Astrocyte (in vitro differentiated cells and primary cell): ENCODE measurements at regions not wholly inside any gene's neighbourhood (a gene's known extent, or its start where the extent isn't known, plus 50 kb on each side); places are given as distances from the start of the nearest gene placed in this dataset.

Source experiments
- DNase-seq: peaks from one replicate; pipeline ENCODE4 v3.0.0-alpha.2; 2010; ENCODE audit warnings: low read depth
- FAIRE-seq: peaks from 2 replicates; lab custom pipeline; 2011; peaks lifted over from hg19 to GRCh38; lab: Jason Lieb, UNC
- H2AFZ ChIP-seq: 2 replicates; pipeline ENCODE4 v1.6.0; 2012; ENCODE audit warnings: low read depth, low read length, inconsistent platforms
- H3K27ac ChIP-seq: 2 replicates; pipeline ENCODE4 v1.5.1; 2011; ENCODE audit warnings: low read depth, low read length, inconsistent platforms
- H3K27me3 ChIP-seq: 2 replicates; pipeline ENCODE4 v1.6.0; 2011; ENCODE audit warnings: low read length, inconsistent platforms; ENCODE audit not compliant: insufficient read depth
- H3K36me3 ChIP-seq: 2 replicates; pipeline ENCODE4 v1.5.1; 2011; ENCODE audit warnings: low read length, inconsistent platforms; ENCODE audit not compliant: insufficient read depth
- H3K4me1 ChIP-seq: 2 replicates; pipeline ENCODE4 v1.5.1; 2011; ENCODE audit warnings: low read length, inconsistent platforms; ENCODE audit not compliant: insufficient read depth
- H3K4me2 ChIP-seq: 2 replicates; pipeline ENCODE4 v1.6.0; 2012; ENCODE audit warnings: low read length, inconsistent platforms
- H3K4me3 ChIP-seq: 2 replicates; pipeline ENCODE4 v1.5.1; 2011; ENCODE audit warnings: low read depth, mild to moderate bottlenecking, low read length, inconsistent platforms; ENCODE audit not compliant: insufficient read depth
- H3K79me2 ChIP-seq: 2 replicates; pipeline ENCODE4 v1.6.0; 2012; ENCODE audit warnings: mild to moderate bottlenecking, low read length, inconsistent platforms; ENCODE audit not compliant: insufficient read depth
- H3K9ac ChIP-seq: 2 replicates; pipeline ENCODE4 v1.6.0; 2012; ENCODE audit warnings: mild to moderate bottlenecking, low read length, inconsistent platforms
- H3K9me3 ChIP-seq: 2 replicates; pipeline ENCODE4 v1.5.1; 2012; ENCODE audit warnings: low read depth, mild to moderate bottlenecking, low read length, inconsistent platforms; ENCODE audit not compliant: insufficient read depth
- H4K20me1 ChIP-seq: 2 replicates; pipeline ENCODE4 v1.6.0; 2012; ENCODE audit warnings: low read length, inconsistent platforms; ENCODE audit not compliant: insufficient read depth
- H3K27ac Mint-ChIP-seq: one replicate; pipeline ENCODE4 v1.8.0; 2021; ENCODE audit warnings: mild to moderate bottlenecking, mixed read lengths; ENCODE audit not compliant: unreplicated experiment
- H3K27me3 Mint-ChIP-seq: one replicate; pipeline ENCODE4 v1.8.0; 2021; ENCODE audit warnings: low read depth, mixed read lengths; ENCODE audit not compliant: unreplicated experiment
- H3K36me3 Mint-ChIP-seq: one replicate; pipeline ENCODE4 v1.8.0; 2021; ENCODE audit warnings: low read depth, mixed read lengths; ENCODE audit not compliant: unreplicated experiment
- H3K4me1 Mint-ChIP-seq: one replicate; pipeline ENCODE4 v1.8.0; 2021; ENCODE audit warnings: low read depth, mixed read lengths; ENCODE audit not compliant: unreplicated experiment
- H3K4me3 Mint-ChIP-seq: one replicate; pipeline ENCODE4 v1.8.0; 2021; ENCODE audit warnings: mild to moderate bottlenecking, moderate library complexity, mixed read lengths; ENCODE audit not compliant: unreplicated experiment
- H3K9me3 Mint-ChIP-seq: one replicate; pipeline ENCODE4 v1.8.0; 2021; ENCODE audit warnings: mild to moderate bottlenecking, mixed read lengths; ENCODE audit not compliant: unreplicated experiment
- EZH2 ChIP-seq: IDR thresholded peaks from 2 replicates; pipeline ENCODE4 v1.6.1; 2012; ENCODE audit warnings: mild to moderate bottlenecking, low read length, inconsistent platforms; ENCODE audit not compliant: insufficient read depth
- TF ChIP-seq, protein P1 (sequence below): IDR thresholded peaks from 2 replicates; pipeline ENCODE4 v1.5.1; 2011; ENCODE audit warnings: low read depth, mild to moderate bottlenecking, inconsistent platforms, low read length, moderate library complexity; ENCODE audit not compliant: insufficient read depth

DNA sequence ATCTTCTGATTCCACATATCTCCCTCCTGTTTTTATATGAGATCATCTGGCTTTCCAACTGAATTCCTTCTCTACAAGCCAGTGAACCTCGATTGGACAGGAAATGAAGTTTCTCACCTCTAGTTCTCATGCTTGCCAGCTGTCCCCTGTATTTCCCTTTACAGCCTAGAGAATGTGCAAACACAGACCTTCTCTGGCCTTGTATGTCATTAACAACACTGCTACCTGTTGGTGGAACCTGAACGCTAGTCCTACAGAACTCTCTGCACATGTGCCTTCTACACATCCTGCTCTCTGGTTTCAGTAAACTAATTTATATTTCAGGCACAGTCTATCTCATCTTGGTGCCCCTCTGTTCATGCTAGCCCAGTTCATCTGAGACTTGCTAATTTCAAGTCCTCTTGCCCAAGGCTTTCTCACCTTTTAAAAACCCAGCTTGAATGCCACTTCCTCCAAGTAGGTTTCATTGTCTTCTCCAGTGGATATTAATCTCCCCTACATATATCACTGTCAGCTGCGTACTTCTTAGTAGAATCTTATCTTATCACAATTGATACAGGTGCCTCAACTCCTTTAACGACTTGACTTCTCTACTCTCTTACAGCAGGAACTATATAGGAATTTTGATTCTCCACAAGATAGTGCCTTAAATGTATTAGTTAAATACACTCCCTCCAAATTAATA is 549.9 kb downstream of the PLPP3 start:
- Mint-ChIP-seq H3K9me3 (no peaks in the 10 kb centered on the region), H3K36me3 (no peaks in the 10 kb centered on the region), H3K4me1 (peaks cover 3% of the 10 kb centered on the region), H3K27me3 (peaks cover 15% of the 10 kb centered on the region), H3K27ac (no peak overlapping the region), H3K4me3 (no peak overlapping the region)
- no peak overlapping the region for H3K4me2 ChIP-seq
- no peak overlapping the region for H3K27ac ChIP-seq
- H3K9ac ChIP-seq, result no peak overlapping the region
- no peaks in the 10 kb centered on the region for H3K36me3 ChIP-seq
- FAIRE-seq, result no peak
- H2AFZ ChIP-seq, result no peak overlapping the region
- no peaks in the 10 kb centered on the region for H3K79me2 ChIP-seq
- no peaks in the 10 kb centered on the region for H4K20me1 ChIP-seq
- H3K4me1 ChIP-seq, result no peaks in the 10 kb centered on the region
- TF ChIP-seq EZH2, result no peak
- TF ChIP-seq, protein P1, sequence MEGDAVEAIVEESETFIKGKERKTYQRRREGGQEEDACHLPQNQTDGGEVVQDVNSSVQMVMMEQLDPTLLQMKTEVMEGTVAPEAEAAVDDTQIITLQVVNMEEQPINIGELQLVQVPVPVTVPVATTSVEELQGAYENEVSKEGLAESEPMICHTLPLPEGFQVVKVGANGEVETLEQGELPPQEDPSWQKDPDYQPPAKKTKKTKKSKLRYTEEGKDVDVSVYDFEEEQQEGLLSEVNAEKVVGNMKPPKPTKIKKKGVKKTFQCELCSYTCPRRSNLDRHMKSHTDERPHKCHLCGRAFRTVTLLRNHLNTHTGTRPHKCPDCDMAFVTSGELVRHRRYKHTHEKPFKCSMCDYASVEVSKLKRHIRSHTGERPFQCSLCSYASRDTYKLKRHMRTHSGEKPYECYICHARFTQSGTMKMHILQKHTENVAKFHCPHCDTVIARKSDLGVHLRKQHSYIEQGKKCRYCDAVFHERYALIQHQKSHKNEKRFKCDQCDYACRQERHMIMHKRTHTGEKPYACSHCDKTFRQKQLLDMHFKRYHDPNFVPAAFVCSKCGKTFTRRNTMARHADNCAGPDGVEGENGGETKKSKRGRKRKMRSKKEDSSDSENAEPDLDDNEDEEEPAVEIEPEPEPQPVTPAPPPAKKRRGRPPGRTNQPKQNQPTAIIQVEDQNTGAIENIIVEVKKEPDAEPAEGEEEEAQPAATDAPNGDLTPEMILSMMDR, result no peak
- H3K9me3 ChIP-seq, result no peaks in the 10 kb centered on the region
- DNase-seq, result no peak
- H3K27me3 ChIP-seq, result no peaks in the 10 kb centered on the region
- H3K4me3 ChIP-seq, result no peak overlapping the region

DNA sequence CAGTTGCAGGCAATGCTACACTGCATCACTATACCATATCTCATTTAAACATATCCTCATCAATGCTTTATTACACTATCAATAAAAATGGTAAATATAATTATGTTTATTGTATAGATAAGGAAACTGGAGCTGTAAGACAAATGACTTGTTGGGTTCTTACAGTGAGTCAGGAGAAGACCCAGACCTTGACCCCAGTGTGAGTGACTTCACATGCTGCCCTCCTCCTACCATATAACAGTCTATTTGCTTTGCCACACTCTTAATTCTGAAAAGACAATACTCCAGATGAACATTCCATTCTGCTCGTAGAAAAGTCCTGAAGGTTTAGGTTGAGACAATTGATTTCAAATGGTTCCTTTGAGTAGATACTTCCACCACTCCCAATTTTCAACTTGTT is 550.5 kb downstream of the PLPP3 start:
- Histone ChIP-seq H3K36me3 (no peaks in the 10 kb centered on the region), H3K9me3 (no peaks in the 10 kb centered on the region), H3K79me2 (no peaks in the 10 kb centered on the region), H3K4me2 (no peak overlapping the region), H3K4me1 (no peaks in the 10 kb centered on the region), H3K4me3 (no peak overlapping the region), H4K20me1 (no peaks in the 10 kb centered on the region), H2AFZ (no peak overlapping the region), H3K27me3 (no peaks in the 10 kb centered on the region), H3K9ac (no peak overlapping the region), H3K27ac (no peak overlapping the region)
- H3K4me3 Mint-ChIP-seq, result no peak overlapping the region
- DNase-seq (no peak), FAIRE-seq (no peak)
- peaks cover 3% of the 10 kb centered on the region for H3K9me3 Mint-ChIP-seq
- H3K36me3 Mint-ChIP-seq, result no peaks in the 10 kb centered on the region
- TF ChIP-seq, protein P1, result no peak
- TF ChIP-seq EZH2, result no peak
- no peak overlapping the region for H3K27ac Mint-ChIP-seq
- H3K27me3 Mint-ChIP-seq, result peaks cover 17% of the 10 kb centered on the region
- no peaks in the 10 kb centered on the region for H3K4me1 Mint-ChIP-seq

DNA sequence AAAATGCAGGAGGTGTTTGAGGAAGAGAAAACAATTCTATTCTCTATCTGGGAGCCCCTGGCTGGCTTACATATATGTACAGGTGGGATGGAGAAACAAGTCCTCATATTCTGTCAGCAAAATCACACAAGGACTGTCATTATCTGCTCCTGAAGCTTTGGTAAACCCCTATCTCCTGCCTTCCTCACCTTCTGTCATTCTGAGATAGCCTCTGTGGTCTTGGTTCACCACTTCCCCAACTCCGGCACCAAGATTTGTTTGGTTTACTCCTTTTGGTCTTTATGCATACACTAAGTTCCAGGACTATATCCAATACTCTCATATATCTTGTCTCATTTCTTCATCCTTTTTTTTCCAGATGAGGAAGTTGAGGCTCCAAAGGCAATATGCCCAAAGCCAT is 551.1 kb downstream of the PLPP3 start:
- Histone ChIP-seq H3K4me1 (no peaks in the 10 kb centered on the region), H3K27ac (no peak overlapping the region), H3K36me3 (no peaks in the 10 kb centered on the region), H3K4me2 (no peak overlapping the region), H3K9me3 (no peaks in the 10 kb centered on the region), H3K9ac (no peak overlapping the region), H3K79me2 (no peaks in the 10 kb centered on the region), H3K27me3 (no peaks in the 10 kb centered on the region), H4K20me1 (no peaks in the 10 kb centered on the region), H2AFZ (no peak overlapping the region), H3K4me3 (no peak overlapping the region)
- TF ChIP-seq, protein P1, result no peak
- TF ChIP-seq EZH2, result no peak
- DNase-seq (no peak), FAIRE-seq (no peak)
- Mint-ChIP-seq H3K4me1 (no peaks in the 10 kb centered on the region), H3K27me3 (peaks cover 19% of the 10 kb centered on the region), H3K4me3 (no peak overlapping the region), H3K36me3 (no peaks in the 10 kb centered on the region), H3K9me3 (peaks cover 3% of the 10 kb centered on the region), H3K27ac (no peak overlapping the region)
